ENCODE measurements at regions not wholly inside any gene's neighbourhood (a gene's known extent, or its start where the extent isn't known, plus 50 kb on each side); places are given as distances from the start of the nearest gene placed in this dataset.

DNA sequence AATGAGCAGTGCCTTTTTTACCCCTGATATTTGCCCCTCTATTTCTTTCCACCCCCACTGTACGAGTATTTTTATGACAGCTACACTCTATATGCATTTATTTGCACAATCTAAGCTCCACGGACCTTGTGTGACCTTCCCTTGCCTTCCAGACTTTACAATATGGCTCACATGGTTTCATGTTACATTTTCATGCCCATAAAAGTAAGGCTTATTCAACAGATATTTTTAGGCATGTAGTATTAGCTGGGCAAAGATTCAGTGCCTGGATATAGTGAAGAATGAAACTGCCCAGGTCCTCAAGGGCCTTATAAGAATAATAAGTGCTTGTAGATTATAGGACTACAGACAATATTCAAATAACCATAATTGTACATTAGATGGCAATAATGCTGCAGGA, 481.9 kb upstream of the CNTN4 start:
- TF ChIP-seq, protein P1, sequence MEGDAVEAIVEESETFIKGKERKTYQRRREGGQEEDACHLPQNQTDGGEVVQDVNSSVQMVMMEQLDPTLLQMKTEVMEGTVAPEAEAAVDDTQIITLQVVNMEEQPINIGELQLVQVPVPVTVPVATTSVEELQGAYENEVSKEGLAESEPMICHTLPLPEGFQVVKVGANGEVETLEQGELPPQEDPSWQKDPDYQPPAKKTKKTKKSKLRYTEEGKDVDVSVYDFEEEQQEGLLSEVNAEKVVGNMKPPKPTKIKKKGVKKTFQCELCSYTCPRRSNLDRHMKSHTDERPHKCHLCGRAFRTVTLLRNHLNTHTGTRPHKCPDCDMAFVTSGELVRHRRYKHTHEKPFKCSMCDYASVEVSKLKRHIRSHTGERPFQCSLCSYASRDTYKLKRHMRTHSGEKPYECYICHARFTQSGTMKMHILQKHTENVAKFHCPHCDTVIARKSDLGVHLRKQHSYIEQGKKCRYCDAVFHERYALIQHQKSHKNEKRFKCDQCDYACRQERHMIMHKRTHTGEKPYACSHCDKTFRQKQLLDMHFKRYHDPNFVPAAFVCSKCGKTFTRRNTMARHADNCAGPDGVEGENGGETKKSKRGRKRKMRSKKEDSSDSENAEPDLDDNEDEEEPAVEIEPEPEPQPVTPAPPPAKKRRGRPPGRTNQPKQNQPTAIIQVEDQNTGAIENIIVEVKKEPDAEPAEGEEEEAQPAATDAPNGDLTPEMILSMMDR (IDR thresholded peaks at IDR 0.05), result no peak
- TF ChIP-seq ZFX (IDR thresholded peaks at IDR 0.05; ENCODE audit: borderline replicate concordance), result no peak

Data from 22Rv1 (cell line).